ENCODE measurements at regions not wholly inside any gene's neighbourhood (a gene's known extent, or its start where the extent isn't known, plus 50 kb on each side); places are given as distances from the start of the nearest gene placed in this dataset.

DNA sequence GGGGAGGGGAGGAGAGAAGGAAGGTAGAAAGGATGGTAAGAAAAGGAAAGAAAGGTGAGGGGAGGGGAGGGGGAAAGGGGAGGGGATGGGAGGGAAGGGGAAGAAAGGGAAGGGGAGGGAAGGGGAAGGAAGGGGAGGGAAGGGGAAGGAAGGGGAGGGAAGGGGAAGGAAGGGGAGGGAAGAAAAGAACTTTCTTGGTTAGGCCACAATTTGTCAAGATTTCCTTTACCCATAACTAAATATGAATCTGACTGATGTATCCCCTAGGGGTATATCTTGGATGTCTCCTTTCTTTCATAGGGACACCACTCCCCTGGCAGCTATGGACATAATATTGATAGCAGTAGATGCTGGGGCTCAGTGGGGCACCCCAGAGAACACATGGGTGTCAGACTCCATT, 54.4 kb upstream of the PRELP start:
- TF ChIP-seq, protein P1, sequence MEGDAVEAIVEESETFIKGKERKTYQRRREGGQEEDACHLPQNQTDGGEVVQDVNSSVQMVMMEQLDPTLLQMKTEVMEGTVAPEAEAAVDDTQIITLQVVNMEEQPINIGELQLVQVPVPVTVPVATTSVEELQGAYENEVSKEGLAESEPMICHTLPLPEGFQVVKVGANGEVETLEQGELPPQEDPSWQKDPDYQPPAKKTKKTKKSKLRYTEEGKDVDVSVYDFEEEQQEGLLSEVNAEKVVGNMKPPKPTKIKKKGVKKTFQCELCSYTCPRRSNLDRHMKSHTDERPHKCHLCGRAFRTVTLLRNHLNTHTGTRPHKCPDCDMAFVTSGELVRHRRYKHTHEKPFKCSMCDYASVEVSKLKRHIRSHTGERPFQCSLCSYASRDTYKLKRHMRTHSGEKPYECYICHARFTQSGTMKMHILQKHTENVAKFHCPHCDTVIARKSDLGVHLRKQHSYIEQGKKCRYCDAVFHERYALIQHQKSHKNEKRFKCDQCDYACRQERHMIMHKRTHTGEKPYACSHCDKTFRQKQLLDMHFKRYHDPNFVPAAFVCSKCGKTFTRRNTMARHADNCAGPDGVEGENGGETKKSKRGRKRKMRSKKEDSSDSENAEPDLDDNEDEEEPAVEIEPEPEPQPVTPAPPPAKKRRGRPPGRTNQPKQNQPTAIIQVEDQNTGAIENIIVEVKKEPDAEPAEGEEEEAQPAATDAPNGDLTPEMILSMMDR (IDR thresholded peaks at IDR 0.05): no peak
- no peak for TF ChIP-seq POLR2AphosphoS5 (IDR thresholded peaks at IDR 0.05; ENCODE audit: insufficient read depth in 1 of 2, low read depth in 1 of 2)

Data from vagina (tissue), 2 donors.